Activated CD4-positive, CD25-positive, alpha-beta regulatory T cell treated with anti-CD3 and anti-CD28 coated beads, Interleukin-2, amount 50 U/mL, for 24 hours (primary cell): ENCODE measurements at regions not wholly inside any gene's neighbourhood (a gene's known extent, or its start where the extent isn't known, plus 50 kb on each side); places are given as distances from the start of the nearest gene placed in this dataset.

ENCODE experiments used
- ATAC-seq, 2 donors: fragments of 150-1000 bp; cut with Tn5 transposase; one replicate each; pipeline ENCODE4 v1.10.0; 2021; ENCODE audit warnings: mild to moderate bottlenecking in 1 of 2, moderate library complexity in 1 of 2

DNA sequence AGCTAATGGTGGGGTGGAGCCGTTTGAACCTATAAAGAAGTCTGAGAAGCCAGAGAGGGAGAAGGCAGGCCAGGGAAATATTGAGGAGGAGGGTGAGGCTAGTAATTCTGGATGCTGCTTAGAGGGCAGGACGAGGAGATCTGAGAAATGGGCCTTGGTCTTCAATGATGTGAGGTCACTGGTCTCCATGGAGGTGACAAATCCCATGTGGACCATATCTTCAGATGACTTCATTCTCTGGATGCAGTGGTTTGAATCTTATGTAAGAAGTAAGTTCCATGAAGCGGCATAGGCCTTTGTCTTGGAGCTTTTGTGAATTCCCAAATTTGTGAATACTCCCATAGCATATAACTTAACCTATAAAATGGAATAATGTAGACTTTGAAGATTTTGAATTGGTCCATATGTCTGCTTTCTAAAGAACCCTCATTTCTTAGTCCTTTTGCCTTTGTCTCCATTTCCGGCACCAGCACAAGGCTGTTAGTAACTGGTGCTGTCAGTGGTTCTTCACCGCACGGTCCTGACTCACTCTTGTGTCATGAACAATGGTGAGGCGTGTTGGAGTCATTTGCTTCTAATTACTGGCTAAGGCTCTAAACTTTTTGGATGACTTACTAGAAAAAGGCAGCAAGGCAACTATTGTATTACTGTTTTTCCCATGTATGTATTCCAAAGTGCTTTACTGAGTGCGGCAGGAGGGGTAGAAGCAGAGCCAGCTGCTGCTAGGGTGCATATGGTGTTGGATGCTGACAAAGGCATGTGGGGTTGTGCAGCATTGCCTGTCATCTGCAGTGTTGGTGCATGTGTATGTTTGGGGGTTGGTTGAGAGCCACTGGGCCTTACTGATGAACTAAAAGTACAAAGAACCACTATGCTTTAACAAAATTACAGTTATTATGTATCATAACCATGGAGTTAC is 279.3 kb upstream of the C2CD4B start:
- no peak for ATAC-seq

DNA sequence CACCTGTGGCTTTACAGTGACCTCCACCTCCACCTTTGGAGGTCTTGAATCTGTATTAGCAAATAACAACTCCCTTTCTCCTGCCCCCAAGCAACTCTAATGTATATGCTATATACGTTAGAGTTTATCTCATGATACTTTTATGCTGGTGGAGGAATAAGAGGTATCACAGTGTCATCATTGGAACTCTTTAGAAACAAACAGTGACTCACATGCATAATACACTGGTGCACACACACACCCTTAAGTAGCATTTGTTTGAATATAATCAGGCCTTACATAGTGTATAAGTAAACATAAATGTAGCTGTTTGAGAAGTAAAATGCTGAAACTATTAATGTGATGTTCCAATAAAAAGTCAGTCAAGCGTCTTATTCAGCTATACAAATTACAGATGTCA is 280.2 kb upstream of the C2CD4B start:
- ATAC-seq = no peak

DNA sequence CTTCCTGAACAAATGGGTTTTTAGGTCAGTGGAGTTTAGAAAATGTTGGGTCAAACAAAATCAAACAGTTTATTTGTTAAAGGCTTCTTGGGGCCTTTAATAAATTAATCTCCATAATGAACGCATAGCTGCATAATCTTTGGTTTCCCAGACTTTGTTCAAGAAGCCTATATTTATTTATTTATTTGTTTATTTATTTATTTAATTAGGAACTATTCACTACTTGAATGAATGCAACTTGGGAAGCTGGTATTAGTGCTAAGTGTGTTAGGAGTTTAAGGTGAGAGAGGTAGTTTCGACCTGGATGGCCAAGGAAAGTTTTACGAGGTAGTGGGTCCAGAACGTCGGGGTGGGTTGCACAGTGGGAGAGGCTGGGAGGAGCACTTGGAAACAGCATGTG is 281.9 kb upstream of the C2CD4B start:
- ATAC-seq = no peak

DNA sequence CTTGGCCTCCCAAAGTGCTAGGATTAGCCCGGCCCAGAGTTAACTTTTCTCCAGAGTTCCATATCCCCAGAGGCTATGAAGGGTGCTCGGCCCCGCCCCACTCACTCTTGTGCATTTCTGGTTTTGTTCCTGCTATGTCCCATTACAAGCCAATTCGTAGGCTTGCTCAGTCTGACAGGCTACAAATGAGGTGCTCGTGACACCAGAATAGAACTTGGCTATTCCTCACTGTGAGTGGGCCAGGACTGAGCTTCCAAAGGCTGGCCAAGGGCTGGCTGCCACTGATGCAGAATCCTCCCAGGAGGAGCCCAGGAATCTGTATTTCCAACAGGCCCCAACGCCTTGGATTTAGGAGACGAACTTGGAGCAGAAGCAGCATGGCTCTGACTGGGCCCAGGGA is 282.7 kb upstream of the C2CD4B start:
- ATAC-seq = no peak

DNA sequence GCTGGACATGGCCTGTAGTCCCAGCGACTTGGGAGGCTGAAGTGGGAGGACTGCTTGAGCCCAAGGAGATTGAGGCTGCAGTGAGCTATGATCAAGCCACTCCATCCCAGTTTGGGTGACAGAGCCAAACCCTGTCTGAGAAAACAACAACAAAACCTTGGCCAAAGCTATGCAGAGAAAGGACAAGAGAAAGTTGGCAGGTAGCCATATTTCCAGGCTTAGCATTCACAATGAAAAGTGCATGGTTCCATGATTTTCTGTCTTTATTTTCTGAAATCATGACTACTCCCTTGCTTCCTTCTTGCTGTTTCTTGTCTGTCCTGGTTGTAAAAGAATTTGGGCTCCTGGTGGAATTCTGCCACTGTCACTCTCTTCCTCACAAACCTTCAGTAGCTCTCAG is 284.6 kb upstream of the C2CD4B start:
- no peak for ATAC-seq

DNA sequence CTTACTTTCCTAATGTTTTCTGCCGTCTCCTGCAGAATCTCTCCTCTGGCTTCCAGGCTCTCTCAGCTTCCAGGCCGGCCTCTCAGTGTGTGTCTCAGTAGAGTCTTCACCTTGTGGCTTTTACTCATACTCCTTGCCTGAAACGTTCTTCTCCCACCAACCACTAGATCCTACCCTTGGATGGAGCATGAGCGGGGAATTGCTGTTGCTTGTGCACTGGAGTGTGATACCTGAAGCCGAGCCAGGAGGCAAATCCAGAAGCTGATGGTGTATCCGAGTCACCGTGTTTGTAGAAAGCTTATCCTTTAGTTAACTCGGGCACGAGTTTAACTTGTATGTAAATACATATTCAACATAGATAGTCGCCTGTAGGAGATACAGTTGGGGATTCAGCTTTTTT is 285.0 kb upstream of the C2CD4B start:
- ATAC-seq = no peak

DNA sequence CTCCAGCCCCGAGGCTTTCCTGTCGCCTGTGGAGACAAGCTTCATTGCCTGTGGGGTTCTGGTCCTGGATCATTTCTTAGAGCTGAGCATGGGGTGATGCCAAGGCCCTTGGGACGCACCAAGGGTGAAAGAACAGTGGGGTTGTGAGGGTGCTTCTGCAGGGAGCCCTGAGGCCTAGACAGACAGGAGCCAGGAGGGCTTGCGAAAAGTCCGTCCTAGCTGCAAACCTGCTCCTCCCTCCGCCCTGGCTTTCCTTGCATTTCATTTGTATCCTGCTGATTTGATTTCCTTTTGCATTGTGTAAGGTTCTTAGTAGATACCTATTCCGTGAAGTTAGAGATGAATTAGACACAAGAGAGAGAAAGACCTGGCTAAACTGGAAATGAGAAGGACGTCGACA is 286.9 kb upstream of the C2CD4B start:
- ATAC-seq = no peak

DNA sequence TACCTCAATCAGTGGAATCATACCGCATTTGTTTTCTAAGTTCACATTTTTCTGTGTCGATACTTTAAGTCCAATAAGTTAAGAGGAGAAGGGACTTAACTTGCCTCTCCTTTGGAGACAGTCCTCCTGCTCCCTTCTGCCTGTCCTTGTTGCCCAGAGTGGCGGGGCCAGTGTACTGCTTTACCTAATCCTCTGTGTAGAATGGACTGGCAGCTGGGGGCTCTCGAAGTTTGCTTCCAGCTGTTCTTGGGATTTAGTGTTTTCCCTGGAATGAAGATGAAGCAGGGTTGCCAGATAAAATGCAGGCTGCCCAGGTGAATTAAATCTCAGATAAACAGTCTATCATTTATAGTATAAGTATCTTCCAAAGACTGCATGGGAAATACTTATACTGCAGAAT is 287.6 kb upstream of the C2CD4B start:
- ATAC-seq = no peak

DNA sequence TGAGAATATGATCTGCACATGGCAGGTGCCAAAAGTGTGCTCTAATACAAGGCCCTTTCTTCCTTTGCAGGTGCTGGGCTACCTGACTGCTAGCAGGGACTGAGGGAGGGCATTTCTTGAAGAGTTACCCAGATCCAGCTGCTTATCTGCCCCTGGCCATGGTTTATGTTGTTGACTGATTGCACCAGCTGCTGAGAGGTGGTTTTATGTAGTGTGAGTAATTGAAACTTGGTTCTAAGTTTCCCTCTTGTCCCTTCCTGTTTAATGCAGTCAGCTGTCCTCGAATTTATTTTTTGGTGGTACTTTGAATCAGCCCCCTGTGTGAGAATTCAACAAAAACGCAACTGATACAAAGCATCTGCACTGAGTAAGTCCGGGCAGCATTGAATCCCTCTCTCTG is 288.3 kb upstream of the C2CD4B start:
- ATAC-seq = no peak

DNA sequence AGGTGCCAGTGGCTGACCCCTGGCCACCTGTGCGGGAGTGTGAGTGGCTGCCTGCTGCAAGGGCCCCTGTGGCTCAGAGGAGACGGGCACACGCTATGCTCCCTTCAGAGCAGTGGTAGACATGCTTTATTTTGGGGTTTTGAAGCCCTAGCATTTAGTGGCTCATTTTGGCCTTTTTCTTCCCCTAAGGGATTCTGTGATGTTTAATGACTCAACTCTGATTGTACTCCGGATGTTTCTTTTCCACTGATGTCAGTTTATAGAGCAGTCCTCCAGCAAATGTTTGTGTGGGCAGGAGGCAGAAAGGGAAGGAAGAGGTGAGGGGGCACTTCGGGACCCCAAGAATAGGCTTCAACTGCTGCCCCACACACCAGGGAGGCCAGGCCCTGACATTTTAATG is 288.9 kb upstream of the C2CD4B start:
- no peak for ATAC-seq

DNA sequence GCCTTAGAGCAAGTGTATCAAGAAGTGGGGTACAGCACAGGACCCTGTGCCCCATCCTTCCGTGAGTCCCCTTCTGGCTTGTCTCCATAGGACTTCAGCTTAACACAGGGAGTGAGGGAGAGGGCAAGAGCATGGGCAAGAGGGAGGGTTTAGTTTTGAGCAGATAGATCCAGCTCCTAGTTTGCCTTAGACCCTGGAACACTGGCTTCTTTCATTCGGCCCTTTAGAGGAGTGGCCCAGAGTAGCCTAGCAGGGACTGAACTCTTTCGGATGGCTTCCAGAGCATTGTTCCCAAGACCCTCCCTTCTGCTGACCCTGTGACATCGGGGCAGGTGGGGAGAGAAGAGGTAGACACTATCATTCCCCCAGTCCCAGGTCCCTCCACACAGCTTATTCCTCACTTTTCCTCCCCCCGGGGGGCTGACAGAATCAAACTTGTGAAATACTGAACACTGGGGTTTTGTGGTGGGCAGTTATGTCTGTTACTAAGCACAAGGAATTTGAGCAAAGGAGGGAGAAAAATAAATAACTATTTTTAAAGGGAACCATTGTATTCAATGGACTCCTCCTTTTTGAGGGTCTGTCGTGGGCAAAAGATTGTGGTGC is 289.6 kb upstream of the C2CD4B start:
- no peak for ATAC-seq

DNA sequence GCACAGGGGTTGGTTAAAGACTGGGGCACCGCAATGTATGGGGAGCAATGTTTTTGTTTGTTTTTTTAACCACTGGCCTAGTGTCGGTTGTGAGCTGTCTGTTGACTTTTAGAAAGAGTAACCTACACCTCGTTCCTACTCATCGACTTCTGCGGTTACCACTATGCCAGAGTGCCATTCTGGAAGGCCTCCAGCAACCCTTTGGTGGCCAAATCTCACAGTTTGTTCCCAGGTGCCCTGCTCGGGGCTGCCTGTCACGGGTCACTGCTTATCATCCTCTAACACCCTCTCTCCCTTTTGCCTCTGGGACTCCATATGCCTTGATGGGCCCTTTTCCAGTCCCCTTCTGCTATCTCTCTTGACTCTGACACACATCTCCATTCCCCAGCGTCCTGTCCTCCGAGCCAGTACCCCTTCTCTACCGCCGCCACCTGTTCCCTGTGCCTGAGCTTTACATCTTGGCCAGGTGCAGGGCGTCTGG is 290.4 kb upstream of the C2CD4B start:
- no peak for ATAC-seq

DNA sequence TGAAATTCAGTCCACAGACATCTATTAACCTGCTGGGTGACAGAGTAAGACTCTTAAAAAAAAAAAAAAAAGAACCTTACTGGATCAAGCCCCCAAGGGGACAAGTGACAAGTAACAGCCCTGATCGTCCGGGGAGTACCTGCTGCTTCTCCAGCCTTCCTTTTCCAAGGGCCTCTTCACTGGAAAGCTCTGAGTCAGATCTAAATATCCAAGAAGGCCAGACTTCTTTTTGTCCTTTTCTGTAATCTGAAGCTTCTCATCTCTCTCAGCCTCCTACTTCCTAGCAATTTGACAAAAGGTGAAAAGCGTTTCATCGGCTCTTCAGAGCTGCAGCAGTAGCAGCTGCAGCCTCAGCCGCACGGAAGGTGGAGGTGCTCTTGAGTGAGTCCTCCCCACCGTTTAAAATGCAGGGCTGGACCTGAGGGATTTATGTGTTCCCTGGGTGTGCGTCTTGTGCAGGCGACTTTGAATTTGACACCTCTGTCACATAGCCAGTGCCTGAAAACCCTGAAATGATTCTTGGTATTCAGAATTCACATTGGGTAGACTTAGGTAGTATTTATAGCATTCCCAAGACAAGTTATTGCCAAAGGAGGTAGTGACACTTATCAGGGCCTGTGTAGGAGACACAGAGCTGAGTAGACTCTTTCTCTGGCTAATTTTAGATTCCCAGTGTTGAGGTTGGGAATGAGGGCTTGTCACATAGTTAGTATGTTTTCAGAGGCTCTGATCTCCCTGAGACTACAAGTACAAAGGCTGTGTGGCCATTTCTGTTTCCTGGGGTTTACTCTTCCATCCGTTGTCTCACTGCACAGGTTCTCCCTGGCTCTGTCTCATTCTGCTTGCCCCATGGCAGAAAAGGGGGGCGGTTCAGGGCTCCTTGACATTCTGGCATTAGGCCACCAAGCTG is 291.2 kb upstream of the C2CD4B start:
- ATAC-seq = no peak

DNA sequence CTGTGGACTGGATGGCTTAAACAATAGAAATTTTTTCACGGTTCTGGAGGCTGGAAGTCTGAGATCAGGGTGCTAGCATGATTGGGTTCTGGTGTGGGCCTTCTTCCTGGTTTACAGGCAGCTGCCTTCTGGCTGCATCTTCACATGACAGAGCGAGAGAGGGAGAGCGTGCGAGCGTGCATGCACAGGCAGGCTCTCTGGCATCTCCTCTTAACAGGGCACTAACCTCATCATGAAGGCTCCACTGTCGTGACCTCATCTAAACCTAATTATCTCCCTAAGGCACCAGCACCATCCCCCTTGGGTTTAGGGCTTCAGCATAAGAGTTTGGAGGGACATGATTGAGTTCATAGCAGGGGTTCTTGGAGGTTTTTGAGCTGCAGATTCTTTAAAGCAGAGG is 292.0 kb upstream of the C2CD4B start:
- ATAC-seq = no peak

DNA sequence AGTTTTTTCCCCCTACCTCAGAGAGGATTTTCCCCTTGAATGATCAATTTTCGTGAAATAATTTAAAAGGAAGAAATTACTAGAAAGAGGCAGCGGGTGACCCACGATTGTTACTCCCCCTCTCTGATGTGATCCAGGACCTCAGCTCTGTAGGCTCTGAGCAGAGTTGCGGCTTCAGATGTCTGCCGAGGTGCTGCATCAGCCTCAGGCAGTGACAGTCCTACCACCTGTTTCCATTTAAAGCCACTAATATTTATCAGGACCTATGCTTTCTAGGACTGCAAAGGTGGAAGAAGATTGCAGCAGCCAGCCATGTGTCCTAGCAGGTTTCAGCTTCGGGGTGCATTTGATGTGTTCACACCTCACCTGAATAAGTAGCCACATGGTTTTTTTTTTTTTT is 294.8 kb upstream of the C2CD4B start:
- no peak for ATAC-seq

DNA sequence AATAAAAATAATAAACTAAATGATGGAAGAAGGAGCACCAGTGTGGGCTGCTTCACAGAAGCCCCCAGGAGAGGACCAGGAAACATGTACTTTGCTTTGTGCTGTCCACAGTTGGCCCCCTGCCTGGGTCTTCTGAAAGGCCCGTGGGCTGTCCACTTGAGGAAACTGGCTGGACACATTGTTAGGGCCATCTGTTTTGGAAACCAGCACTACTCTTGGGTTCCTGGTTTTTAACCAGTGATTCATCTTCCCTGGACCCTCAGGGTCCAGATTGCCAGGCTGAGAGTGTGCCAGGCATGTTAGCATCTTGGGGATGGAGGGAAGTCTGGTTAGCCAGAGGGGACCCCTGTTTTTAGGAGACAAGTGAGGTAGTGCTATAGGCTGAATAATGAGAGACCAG is 297.2 kb upstream of the C2CD4B start:
- no peak for ATAC-seq

DNA sequence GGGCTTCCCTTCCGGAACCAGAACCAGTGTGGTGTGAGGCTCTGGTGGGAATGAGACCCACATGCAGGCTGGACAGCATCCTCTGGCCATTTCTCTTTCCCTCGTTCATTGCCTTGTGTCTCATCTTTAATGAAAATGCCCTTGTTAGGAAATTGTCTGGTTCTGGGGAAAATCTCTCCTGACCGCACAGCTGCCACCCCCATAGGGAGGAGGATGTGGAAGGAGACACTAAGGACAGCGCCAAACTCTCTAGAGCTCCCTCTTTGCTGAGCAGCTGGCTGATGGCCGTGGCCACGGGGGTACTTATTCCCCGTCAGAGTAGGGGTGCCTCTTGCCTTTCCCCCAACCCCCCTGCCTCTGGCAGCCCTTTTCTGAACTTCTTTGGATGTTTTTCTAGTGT is 297.6 kb upstream of the C2CD4B start:
- no peak for ATAC-seq

DNA sequence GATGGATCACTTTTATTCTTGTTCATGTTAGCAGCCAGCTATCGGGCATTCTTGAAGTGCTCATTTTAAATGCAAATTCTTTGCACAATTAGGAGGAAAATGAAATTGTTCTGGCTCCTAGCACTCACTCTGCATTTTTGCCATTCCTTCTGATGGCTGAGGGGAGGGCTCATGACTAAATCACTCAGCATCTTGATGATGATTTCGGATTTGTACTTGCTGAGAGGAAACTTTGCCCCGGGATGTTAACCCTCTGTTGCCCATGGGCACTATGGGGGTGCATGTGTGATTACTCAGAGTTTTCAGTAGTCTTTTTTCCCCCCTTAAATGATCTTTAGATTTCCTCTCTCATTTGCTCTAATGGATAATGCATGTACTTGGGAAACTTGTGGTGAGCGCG is 299.6 kb upstream of the C2CD4B start:
- ATAC-seq = no peak

DNA sequence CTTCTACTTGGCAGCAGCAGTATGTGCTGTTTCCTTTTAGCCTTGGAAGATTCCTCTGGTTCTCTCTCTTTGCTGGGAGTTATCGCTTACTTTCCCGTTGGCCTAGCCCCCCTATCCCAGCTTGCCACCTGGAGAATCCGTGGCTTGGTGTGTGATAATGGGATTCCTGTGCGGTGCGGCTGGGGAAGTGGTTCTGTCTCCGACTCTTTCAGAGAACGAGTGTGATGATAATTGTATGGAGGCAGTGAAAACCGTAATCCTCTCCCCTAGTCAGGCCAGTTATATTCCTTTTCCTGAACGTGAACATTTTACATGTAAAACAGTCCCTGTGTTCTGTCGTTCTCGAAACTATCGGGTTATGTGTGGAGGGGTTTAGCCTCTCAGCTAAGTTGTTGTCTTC is 300.1 kb upstream of the C2CD4B start:
- ATAC-seq = no peak

DNA sequence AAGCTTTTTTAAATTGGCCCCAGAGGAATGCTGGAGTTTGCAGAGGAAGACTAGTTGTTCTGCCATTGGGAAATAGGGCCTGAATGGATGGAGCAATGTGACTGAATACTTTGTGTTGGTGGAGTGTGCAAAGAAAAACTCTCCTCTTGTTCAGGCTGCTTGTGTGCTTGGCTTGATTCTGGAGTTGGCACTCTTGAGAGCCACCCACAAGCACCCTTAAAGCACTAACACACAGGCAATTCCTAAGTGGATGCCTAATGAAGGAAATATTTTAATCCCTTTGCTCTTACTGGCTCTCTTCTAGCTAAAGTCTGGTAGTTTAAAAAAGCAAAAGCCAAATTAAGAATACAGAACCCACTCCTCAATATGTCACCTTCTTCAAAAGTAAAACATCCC is 304.4 kb upstream of the C2CD4B start:
- no peak for ATAC-seq

DNA sequence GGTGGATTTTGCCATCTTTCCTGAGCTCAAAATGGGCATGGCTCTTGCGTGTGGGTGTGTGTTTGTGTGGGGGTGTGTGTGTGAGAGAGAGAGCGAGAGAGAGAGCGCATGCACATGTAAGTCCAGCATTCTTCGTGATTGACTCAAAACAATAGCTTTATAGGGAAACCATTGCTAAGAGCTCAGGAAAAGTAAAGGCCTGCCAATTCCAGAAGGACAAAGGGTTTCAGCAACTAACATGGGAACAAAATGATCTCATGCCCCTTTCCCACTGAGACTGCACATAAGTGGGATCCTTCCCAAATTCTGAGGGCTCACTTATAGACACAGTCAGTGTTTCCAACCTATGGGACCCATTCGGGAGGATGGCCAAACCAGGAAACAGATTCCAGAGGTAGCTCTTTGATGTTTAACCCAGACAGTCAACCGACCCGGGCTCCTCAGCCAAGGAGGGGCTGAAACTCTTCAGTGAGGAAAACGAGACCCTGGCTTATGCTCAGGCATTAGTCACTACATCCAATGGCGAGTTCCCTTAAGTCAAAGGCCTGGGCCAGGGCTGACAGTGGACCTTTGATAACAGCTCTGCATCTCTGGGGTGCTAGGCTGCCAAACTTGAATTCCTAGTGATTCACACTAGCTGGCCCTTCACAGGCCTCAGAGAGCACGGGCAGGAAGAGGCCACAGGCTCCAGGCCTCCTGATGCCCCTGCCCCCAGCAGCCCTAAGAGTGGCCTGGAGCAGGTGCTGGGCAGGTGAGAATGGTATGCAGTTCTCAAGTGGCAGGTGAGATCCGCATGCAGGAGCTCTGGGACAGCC is 305.0 kb upstream of the C2CD4B start:
- ATAC-seq = no peak

DNA sequence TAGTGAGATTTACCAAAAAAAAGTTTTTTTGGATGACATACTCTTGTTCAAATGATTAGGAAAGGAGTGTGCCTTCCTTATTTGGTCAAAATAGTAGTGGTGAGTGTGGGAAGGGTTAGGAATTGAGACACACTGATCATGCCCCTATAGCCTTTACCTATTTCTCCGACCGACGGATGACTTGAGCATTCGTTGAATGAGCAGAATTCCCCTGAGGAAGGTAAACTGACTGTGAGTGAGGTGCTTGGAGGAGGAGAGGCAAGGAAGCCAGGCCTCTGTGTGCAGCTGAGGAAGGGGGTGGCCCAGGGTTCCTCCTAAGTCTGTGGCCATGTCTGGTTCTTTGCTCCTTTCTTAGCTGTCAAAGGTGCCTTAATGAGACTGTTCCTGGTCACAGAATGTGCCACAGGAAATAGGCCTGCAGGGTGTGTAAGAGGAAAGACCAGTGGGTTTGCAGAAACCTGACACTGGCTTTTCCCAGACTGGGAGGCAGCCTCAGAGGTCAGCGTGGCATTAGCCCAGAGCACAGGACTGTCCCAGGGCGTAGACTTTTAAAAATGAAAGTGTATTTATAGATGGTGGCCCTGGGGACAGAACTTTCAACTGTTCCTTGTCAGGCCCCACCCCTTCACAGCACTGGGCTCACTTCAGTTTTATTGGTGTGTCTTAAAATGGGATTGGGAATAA is 307.7 kb upstream of the C2CD4B start:
- ATAC-seq = no peak
